ENCODE measurements at regions not wholly inside any gene's neighbourhood (a gene's known extent, or its start where the extent isn't known, plus 50 kb on each side); places are given as distances from the start of the nearest gene placed in this dataset.

GRCh38 chr11:37560991-37561390 lies 963.0 kb upstream of the RAG2 start:
- no peak for DNase-seq

GRCh38 chr11:37560346-37560745 lies 962.3 kb upstream of the RAG2 start:
- no peak for DNase-seq

GRCh38 chr11:37558619-37559210 lies 960.7 kb upstream of the RAG2 start:
- DNase-seq = no peak

- no peak for DNase-seq
These were observed 960.0 kb upstream of the RAG2 start for GRCh38 chr11:37557990-37558389.

- DNase-seq = no peak
These were observed 954.2 kb upstream of the RAG2 start for GRCh38 chr11:37552284-37552683.

- no peak for DNase-seq
These were observed 946.5 kb upstream of the RAG2 start for GRCh38 chr11:37544491-37544890.

- DNase-seq = no peak
These were observed 935.8 kb upstream of the RAG2 start for GRCh38 chr11:37533830-37534229.

- DNase-seq = no peak
These were observed 935.1 kb upstream of the RAG2 start for GRCh38 chr11:37533087-37533486.

GRCh38 chr11:37532271-37532670 lies 934.2 kb upstream of the RAG2 start:
- DNase-seq = no peak

- DNase-seq = no peak
These were observed 929.5 kb upstream of the RAG2 start for GRCh38 chr11:37527545-37527944.

- DNase-seq = no peak
These were observed 927.3 kb upstream of the RAG2 start for GRCh38 chr11:37525336-37525735.

GRCh38 chr11:37519781-37520180 lies 921.7 kb upstream of the RAG2 start:
- DNase-seq = no peak

GRCh38 chr11:37512156-37512780 lies 914.2 kb upstream of the RAG2 start:
- no peak for DNase-seq

- no peak for DNase-seq
These were observed 913.4 kb upstream of the RAG2 start for GRCh38 chr11:37511425-37511933.

GRCh38 chr11:37509506-37509905 lies 911.5 kb upstream of the RAG2 start:
- no peak for DNase-seq

- DNase-seq = no peak
These were observed 908.5 kb upstream of the RAG2 start for GRCh38 chr11:37506531-37506930.

GRCh38 chr11:37505406-37505805 lies 907.4 kb upstream of the RAG2 start:
- DNase-seq = no peak

- peak in 1 of 3 donors; percentile 5 for DNase-seq
These were observed 906.9 kb upstream of the RAG2 start for GRCh38 chr11:37504921-37505320.

- peak in 2 of 3 donors; percentile 8 to 17 for DNase-seq
These were observed 906.1 kb upstream of the RAG2 start for GRCh38 chr11:37504060-37504611.

- DNase-seq = no peak
These were observed 905.5 kb upstream of the RAG2 start for GRCh38 chr11:37503411-37504059.

GRCh38 chr11:37502202-37502601 lies 904.2 kb upstream of the RAG2 start:
- DNase-seq = no peak

- no peak for DNase-seq
These were observed 902.4 kb upstream of the RAG2 start for GRCh38 chr11:37500425-37500824.

GRCh38 chr11:37497326-37497725 lies 899.3 kb upstream of the RAG2 start:
- no peak for DNase-seq

GRCh38 chr11:37496201-37496600 lies 898.2 kb upstream of the RAG2 start:
- DNase-seq = no peak
